Erythroblast (primary cell): ENCODE measurements at regions not wholly inside any gene's neighbourhood (a gene's known extent, or its start where the extent isn't known, plus 50 kb on each side); places are given as distances from the start of the nearest gene placed in this dataset.
"Not testable (repeated sequence)": the region's sequence is repeated elsewhere in the genome, so short reads cannot be mapped to it uniquely, and the experiment has no call there.

Experiments
- DNase-seq, 2 experiments: peaks; one replicate each; lab custom pipeline; 2025; lab: John Stamatoyannopoulos, UW
- GATA1 ChIP-seq: IDR thresholded peaks from 2 replicates; pipeline ENCODE4 v1.6.1; 2011; ENCODE audit warnings: low read depth, mild to moderate bottlenecking, control low read depth, low read length, moderate library complexity
- POLR2A ChIP-seq: IDR thresholded peaks from 2 replicates; pipeline ENCODE4 v1.6.1; 2011; ENCODE audit warnings: mild to moderate bottlenecking, low read length

GRCh38 chrX:148282504-148282903 lies 217.9 kb upstream of the AFF2 start:
- DNase-seq: no peak
- no peak for TF ChIP-seq POLR2A

GRCh38 chrX:148284056-148284455 lies 216.4 kb upstream of the AFF2 start:
- TF ChIP-seq GATA1: no peak
- TF ChIP-seq POLR2A: no peak
- no peak for DNase-seq

GRCh38 chrX:148284821-148285220 lies 215.6 kb upstream of the AFF2 start:
- no peak for DNase-seq
- TF ChIP-seq POLR2A (no peak), GATA1 (no peak)

GRCh38 chrX:148288451-148288850 lies 212.0 kb upstream of the AFF2 start:
- no peak for TF ChIP-seq POLR2A
- no peak for TF ChIP-seq GATA1
- no peak for DNase-seq

GRCh38 chrX:148290041-148290440 lies 210.4 kb upstream of the AFF2 start:
- no peak for DNase-seq
- no peak for TF ChIP-seq POLR2A
- no peak for TF ChIP-seq GATA1

GRCh38 chrX:148290931-148291330 lies 209.5 kb upstream of the AFF2 start:
- DNase-seq: no peak
- TF ChIP-seq GATA1 (no peak), POLR2A (no peak)

- no peak for TF ChIP-seq GATA1
- no peak for TF ChIP-seq POLR2A
- DNase-seq: no peak
Observed at GRCh38 chrX:148298737-148299136, 201.7 kb upstream of the AFF2 start.

GRCh38 chrX:148305214-148305613 lies 195.2 kb upstream of the AFF2 start:
- not testable (repeated sequence) for DNase-seq

GRCh38 chrX:148309413-148309812 lies 191.0 kb upstream of the AFF2 start:
- TF ChIP-seq GATA1: no peak
- no peak for TF ChIP-seq POLR2A
- DNase-seq: no peak

- TF ChIP-seq GATA1 (no peak), POLR2A (no peak)
- DNase-seq: peak in 1 of 2 experiments; percentile 1
Observed at GRCh38 chrX:148310426-148311165, 189.8 kb upstream of the AFF2 start.

- TF ChIP-seq POLR2A: no peak
- no peak for TF ChIP-seq GATA1
- DNase-seq: no peak
Observed at GRCh38 chrX:148311544-148311943, 188.9 kb upstream of the AFF2 start.

- DNase-seq: no peak
- TF ChIP-seq POLR2A: no peak
- TF ChIP-seq GATA1: no peak
Observed at GRCh38 chrX:148314876-148315275, 185.5 kb upstream of the AFF2 start.

GRCh38 chrX:148316446-148316845 lies 184.0 kb upstream of the AFF2 start:
- no peak for TF ChIP-seq POLR2A
- no peak for TF ChIP-seq GATA1
- DNase-seq: no peak

GRCh38 chrX:148322906-148323305 lies 177.5 kb upstream of the AFF2 start:
- TF ChIP-seq POLR2A (no peak), GATA1 (no peak)
- DNase-seq: no peak

GRCh38 chrX:148333989-148334388 lies 166.4 kb upstream of the AFF2 start:
- TF ChIP-seq GATA1: no peak
- no peak for TF ChIP-seq POLR2A
- DNase-seq: no peak

- DNase-seq: no peak
- TF ChIP-seq GATA1 (no peak), POLR2A (no peak)
Observed at GRCh38 chrX:148337873-148338272, 162.5 kb upstream of the AFF2 start.
